ENCODE measurements at regions not wholly inside any gene's neighbourhood (a gene's known extent, or its start where the extent isn't known, plus 50 kb on each side); places are given as distances from the start of the nearest gene placed in this dataset.

DNA sequence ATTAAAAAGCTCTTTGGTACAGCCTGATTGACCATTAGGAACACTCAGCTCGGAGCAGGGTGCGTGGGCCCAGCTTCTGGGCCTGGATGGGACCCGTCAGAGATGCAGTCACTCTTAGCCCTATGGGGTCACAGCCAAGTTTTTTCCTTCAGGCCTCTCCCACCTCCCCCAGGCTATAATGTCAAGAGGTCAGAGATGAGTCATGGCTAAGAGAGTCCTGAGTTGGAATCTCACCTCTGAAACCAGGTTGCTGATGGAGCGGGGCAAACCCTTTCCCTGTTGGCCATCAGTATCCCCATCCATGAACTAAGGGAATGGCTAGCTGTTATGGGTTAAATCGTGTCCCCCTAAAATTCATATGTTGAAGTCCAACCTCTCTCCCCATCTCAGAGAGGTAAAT, 195.9 kb upstream of the POU3F1 start:
- DNase-seq = no peak
- no peak overlapping the region for H3K4me3 ChIP-seq
- intact Hi-C loops (cut with DNase I; ENCODE audit: low total_unique reads) = no loop called here
- H3K4me1 ChIP-seq = peaks cover 0 to 12% (median 8%) of the 10 kb centered on the region in 6 donors
- no peaks in the 10 kb centered on the region for H3K36me3 ChIP-seq
- no peaks in the 10 kb centered on the region for H3K9me3 ChIP-seq
- H3K27me3 ChIP-seq (replicated peaks in 1 of 7) = peaks cover 0 to 29% (median 0%) of the 10 kb centered on the region in 7 donors
- 85 to 96% (median 90%) methylated on average over 5 of the region's 5 CpGs for WGBS, 5 donors
- no peak overlapping the region for H3K27ac ChIP-seq
- TF ChIP-seq POLR2AphosphoS5 (IDR thresholded peaks at IDR 0.05) (no peak), POLR2A (IDR thresholded peaks at IDR 0.05) (no peak)
- TF ChIP-seq, protein P1, sequence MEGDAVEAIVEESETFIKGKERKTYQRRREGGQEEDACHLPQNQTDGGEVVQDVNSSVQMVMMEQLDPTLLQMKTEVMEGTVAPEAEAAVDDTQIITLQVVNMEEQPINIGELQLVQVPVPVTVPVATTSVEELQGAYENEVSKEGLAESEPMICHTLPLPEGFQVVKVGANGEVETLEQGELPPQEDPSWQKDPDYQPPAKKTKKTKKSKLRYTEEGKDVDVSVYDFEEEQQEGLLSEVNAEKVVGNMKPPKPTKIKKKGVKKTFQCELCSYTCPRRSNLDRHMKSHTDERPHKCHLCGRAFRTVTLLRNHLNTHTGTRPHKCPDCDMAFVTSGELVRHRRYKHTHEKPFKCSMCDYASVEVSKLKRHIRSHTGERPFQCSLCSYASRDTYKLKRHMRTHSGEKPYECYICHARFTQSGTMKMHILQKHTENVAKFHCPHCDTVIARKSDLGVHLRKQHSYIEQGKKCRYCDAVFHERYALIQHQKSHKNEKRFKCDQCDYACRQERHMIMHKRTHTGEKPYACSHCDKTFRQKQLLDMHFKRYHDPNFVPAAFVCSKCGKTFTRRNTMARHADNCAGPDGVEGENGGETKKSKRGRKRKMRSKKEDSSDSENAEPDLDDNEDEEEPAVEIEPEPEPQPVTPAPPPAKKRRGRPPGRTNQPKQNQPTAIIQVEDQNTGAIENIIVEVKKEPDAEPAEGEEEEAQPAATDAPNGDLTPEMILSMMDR (IDR thresholded peaks at IDR 0.05 in 8 of 11, conservative IDR thresholded peaks at IDR 0.05 in 3 of 11) = no peak

GRCh38 chr1:38241594-38242334, 195.2 kb upstream of the POU3F1 start:
- intact Hi-C loops (cut with DNase I; ENCODE audit: low total_unique reads) = no loop called here
- no peak overlapping the region for H3K27ac ChIP-seq
- H3K36me3 ChIP-seq = no peaks in the 10 kb centered on the region
- DNase-seq = no peak
- H3K4me1 ChIP-seq = peaks cover 0 to 5% (median 2%) of the 10 kb centered on the region in 6 donors
- WGBS, 5 donors = 84 to 92% (median 87%) methylated on average over 6 of the region's 6 CpGs
- no peaks in the 10 kb centered on the region for H3K9me3 ChIP-seq
- peaks cover 0 to 33% (median 0%) of the 10 kb centered on the region in 7 donors for H3K27me3 ChIP-seq (replicated peaks in 1 of 7)
- TF ChIP-seq, protein P1 (IDR thresholded peaks at IDR 0.05 in 8 of 11, conservative IDR thresholded peaks at IDR 0.05 in 3 of 11) = no peak
- TF ChIP-seq POLR2AphosphoS5 (IDR thresholded peaks at IDR 0.05) (no peak), POLR2A (IDR thresholded peaks at IDR 0.05) (no peak)
- H3K4me3 ChIP-seq = no peak overlapping the region

DNA sequence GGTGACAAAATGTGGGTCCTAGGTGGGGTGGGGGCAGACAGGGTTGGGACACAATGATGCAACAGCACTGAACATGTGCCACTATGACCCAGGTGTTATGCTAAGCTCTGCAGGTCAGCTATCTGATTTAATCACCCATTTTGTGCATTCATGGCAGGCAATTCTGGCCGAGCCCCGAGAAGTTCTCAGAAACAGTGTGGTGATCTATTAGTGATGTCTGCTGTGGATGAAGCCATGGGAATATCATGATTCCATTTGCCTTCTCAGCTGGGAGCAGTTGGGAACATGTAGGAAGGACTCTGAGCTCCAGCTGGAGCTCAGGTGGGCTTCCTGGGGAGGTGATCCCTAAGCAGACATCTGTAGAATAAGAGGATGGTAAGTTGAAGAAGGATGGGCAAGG, 194.0 kb upstream of the POU3F1 start:
- peaks cover 0 to 45% (median 0%) of the 10 kb centered on the region in 7 donors for H3K27me3 ChIP-seq (replicated peaks in 1 of 7)
- intact Hi-C loops (cut with DNase I; ENCODE audit: low total_unique reads) = no loop called here
- WGBS, 5 donors = 95 to 100% (median 96%) methylated on average over 2 of the region's 2 CpGs

DNA sequence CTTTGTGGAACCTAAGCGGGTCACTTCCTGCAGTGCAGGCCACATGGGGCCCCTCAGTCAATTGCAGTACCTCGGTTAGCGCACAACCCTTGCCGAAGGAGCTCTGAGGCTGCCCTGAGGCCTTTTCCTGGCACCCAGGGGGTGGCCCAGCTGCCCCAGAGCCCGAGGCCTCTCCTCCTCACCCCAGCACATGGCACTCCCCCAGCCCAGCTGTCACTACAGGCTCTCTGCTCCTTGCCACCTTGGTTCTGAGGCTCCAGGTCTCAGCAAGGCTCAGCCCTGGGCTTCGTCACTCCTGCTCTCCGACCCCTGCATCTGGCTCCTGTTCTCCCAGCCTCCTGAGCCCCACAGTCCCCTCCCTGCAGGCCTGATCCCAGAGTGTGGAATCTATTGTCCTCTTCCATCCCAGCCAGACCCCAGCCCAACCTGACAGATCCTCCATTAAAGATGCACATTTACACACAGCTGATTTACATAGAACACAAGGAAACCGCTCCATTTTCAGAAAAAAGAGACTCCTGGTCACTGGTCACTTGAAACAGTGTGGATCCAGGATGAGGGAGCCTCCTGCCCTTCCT, 192.8 kb upstream of the POU3F1 start:
- DNase-seq = no peak
- 76 to 94% (median 84%) methylated on average over 8 of the region's 8 CpGs for WGBS, 5 donors
- no peaks in the 10 kb centered on the region for H3K9me3 ChIP-seq

More for the DNA sequence above, 194.0 kb upstream of the POU3F1 start:
- TF ChIP-seq POLR2A (IDR thresholded peaks at IDR 0.05) (no peak), POLR2AphosphoS5 (IDR thresholded peaks at IDR 0.05) (no peak)
- TF ChIP-seq, protein P1 (IDR thresholded peaks at IDR 0.05 in 8 of 11, conservative IDR thresholded peaks at IDR 0.05 in 3 of 11) = no peak
- Histone ChIP-seq H3K9me3 (no peaks in the 10 kb centered on the region), H3K36me3 (no peaks in the 10 kb centered on the region), H3K4me3 (no peak overlapping the region), H3K4me1 (no peaks in the 10 kb centered on the region), H3K27ac (no peak overlapping the region)
- no peak for DNase-seq

More for the DNA sequence above, 192.8 kb upstream of the POU3F1 start:
- H3K27me3 ChIP-seq (replicated peaks in 1 of 7) = peaks cover 0 to 43% (median 0%) of the 10 kb centered on the region in 7 donors
- H3K4me3 ChIP-seq = no peak overlapping the region
- no peaks in the 10 kb centered on the region for H3K4me1 ChIP-seq
- TF ChIP-seq, protein P1 (IDR thresholded peaks at IDR 0.05 in 8 of 11, conservative IDR thresholded peaks at IDR 0.05 in 3 of 11) = no peak
- TF ChIP-seq POLR2AphosphoS5 (IDR thresholded peaks at IDR 0.05) (no peak), POLR2A (IDR thresholded peaks at IDR 0.05) (no peak)
- intact Hi-C loops (cut with DNase I; ENCODE audit: low total_unique reads) = no loop called here
- H3K36me3 ChIP-seq = no peaks in the 10 kb centered on the region
- no peak overlapping the region for H3K27ac ChIP-seq

Data from spleen (tissue), 11 donors.